NCI-H446 (cell line): ENCODE measurements at regions not wholly inside any gene's neighbourhood (a gene's known extent, or its start where the extent isn't known, plus 50 kb on each side); places are given as distances from the start of the nearest gene placed in this dataset.

Source experiments
- DNase-seq, 2 experiments: peaks; one replicate each; lab custom pipeline; 2025; lab: John Stamatoyannopoulos, UW

GRCh38 chr5:81914696-81915095, 57.1 kb upstream of the ATG10 start:
- DNase-seq = no peak

- no peak for DNase-seq
These were observed 58.9 kb upstream of the ATG10 start for GRCh38 chr5:81912933-81913332.

DNA sequence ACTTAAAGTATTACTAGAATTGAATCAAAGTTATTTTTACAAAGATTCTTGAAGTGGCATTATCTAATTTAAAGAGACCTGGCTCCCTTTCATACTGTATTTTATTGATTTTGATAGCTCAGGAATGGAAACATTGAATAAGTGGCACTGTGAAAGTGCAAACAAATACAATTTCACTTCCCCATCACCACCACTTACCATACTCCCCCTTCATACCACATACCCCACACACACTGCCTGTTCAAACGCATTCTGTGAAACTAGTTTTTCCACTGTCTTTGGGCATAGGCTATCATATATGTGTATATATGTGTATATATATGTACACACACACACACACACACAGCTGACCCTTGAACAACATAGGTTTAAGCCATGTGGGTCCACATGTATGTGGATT, 62.1 kb upstream of the ATG10 start:
- DNase-seq = no peak

DNA sequence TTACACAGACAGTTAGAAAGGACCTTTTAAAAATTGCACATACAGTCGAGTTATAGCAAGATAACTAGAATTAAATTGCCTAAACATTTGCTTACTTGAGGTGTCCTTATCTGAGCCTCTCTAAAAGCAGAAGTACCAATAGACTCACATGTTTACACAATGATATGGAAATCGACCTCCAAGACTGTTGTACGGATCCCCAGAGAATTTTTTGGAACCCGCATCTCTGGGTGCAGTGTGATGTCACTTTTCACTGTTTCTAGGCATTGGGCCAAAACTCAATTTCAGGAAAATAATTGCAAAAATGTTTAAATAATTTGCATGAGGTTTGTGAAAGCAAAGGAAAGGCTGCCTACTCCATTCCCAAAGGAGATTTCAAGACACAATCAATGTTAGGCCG, 63.1 kb upstream of the ATG10 start:
- DNase-seq = no peak

GRCh38 chr5:81908044-81908443, 63.8 kb upstream of the ATG10 start:
- DNase-seq = no peak

GRCh38 chr5:81907012-81907635, 64.7 kb upstream of the ATG10 start:
- DNase-seq = no peak

DNA sequence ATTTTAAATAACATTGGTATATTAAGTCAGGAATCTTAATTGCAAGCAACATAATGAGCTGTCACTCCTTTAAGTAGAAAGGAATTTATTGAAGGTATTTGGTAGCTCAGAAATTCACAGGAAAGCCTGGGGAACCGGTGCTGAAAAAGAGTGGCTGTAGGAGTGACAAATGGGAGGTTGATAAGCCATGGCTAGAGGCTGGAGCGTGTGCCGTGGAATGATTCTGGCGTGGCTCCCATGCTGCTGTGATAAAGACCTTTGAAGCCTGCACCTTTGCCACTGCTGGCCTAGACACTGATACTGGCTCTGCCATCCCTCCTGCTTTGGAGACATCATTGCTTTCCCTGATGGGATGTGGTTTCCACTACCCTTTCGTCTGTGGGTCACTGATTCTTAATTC, 65.7 kb upstream of the ATG10 start:
- no peak for DNase-seq

GRCh38 chr5:81904861-81905260, 67.0 kb upstream of the ATG10 start:
- no peak for DNase-seq

GRCh38 chr5:81904166-81904565, 67.7 kb upstream of the ATG10 start:
- DNase-seq = no peak

DNA sequence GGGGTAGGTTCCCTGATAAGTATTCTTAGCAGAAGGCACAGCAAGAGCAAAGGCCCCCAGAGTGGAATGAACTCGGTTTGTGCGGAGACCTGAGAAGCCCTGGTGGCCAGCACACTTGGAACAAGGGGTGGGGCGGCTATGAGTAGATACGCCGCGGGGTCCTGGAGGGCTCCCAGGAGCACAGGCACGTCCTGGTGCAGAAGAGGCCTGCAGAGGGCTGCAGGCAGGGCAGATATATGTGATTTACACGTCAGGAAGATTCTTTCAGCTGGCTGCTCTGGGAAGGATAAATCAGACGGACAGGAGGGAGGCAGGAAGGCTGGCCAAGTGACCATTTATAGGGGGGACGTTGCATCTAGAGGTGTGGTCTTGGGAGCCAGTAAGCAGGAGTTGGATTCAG, 70.2 kb upstream of the ATG10 start:
- DNase-seq = no peak

DNA sequence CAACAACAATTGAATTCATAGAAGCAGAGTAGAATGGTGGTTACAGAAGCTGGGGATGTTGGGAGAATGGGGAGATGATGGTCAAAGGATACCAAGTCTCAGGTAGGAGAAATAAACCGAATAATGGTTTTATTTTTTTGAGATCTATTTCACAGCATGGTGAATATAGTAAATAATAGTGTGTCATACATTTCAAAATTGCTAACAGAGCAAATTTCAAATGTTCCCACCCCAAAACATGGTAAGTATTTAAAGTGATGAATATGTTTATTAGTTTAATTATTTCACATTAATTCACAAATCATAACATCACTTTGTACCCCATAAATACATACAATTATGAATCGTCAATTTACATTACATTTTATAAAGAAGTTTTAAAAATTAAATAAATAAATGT, 72.7 kb upstream of the ATG10 start:
- no peak for DNase-seq

DNA sequence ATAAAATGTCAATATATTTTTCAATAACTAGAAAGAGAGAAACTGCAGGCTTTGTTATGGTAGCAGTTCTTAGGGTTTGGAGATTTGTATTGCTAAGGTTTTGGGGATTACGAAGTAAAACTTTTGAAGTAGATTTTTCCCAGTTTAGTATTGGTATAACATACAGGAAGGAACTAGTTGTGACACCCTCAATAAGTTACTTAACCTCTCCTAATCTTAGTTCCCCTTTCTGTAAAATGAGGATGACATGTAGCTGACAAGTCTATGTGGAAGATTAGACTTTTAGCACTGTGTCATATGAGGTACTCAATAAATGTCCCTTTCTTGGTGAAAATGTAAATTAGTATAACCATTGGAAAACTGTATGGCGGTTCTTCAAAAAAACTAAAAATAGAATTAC, 73.4 kb upstream of the ATG10 start:
- DNase-seq = no peak

GRCh38 chr5:81896764-81897163, 75.1 kb upstream of the ATG10 start:
- DNase-seq = no peak

DNA sequence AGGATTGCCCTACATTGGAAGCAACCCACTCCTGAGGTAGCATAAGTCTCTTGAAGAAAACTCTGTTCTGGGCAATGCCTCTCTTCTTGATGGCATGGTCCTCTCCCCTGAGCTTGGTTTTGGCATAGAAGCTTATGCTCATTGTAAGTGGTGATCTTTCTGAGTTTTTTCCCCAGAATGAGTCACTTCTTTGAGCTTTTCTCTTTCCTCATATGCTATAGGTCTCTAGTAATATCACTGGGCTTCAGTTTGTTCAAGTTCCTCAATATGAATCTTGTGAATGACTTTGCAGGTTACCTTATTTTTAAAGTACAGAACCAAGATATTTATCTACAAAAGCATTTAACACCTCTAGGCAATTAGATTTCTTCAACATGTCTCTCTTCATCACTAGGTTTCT, 76.5 kb upstream of the ATG10 start:
- DNase-seq = no peak

GRCh38 chr5:81893961-81894360, 77.9 kb upstream of the ATG10 start:
- no peak for DNase-seq

- DNase-seq = no peak
These were observed 87.0 kb upstream of the ATG10 start for GRCh38 chr5:81884871-81885270.

DNA sequence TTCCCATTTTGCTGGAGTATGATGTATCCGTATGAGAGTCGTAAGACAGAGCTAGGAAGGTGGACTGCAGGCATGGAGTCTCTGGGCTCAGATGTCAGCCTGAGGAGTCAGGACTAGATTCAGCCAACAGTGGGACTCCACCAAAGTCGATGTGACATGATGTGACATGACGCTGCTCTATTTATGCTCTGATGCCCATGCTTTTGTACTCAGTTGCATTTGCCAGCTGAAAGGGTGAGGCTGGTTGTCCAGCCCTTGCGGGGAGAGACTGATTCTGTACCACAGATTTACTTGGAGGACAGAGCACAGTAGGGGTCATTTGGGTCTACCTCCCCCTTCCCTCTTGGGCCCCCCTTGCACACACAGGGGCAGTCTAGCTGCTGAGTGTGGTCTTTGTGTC, 88.5 kb upstream of the ATG10 start:
- DNase-seq = no peak

DNA sequence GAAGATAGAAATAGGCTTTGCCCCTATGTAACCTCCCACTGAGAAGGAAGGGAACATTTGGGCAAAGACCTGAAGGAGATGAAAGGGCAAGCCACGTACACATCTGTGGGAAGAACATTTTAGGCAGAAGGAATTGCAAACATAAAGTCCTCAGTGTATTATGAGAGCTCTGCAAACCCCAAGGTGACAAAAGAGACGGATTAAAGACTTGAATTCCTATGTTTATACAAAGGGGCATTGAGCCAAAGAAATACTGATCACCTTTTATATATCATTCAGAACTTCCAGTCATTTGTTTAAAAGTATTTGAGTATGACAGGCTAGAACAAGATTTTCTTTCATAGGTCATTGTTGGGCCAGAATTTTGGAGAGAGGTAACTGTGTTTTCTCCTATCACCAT, 90.2 kb upstream of the ATG10 start:
- no peak for DNase-seq

DNA sequence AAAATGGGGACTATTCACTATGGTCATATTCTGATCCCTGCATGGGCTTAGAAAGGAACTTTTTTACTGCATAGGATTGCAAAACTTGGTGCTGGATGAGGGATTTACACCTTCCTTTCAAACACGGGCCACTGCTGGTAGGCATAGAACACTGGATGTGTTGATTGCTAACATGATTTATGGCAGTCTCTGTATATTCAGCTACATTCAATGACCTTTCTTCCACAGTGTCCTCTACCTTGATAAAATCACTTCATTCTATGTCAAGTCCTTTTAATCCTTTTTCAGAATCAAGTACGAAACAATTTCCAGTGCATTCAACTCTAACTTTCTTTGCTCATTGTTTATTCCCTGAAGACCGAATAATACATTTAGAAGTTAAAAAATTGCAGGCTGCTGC, 91.9 kb upstream of the ATG10 start:
- no peak for DNase-seq

DNA sequence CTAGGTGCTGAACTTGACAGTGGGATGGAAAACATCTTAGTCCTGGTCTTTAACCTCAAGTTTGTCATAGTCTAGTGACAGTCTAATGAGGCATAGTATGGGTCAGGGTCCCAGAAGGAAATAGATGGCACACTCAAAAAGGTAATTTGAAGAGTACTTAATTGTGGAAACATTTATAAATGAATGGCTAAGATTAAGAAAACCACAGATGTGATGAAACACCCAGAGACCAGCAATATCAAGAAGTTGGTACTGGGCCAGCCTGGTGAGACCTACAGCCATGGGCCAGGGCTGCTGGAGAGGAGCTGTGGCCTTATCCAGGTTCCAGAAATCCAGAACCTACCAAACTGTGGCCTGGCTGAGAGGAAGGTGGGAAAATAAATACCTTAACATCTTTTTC, 93.5 kb upstream of the ATG10 start:
- DNase-seq = no peak

GRCh38 chr5:81866994-81867393, 104.8 kb upstream of the ATG10 start:
- no peak for DNase-seq

DNA sequence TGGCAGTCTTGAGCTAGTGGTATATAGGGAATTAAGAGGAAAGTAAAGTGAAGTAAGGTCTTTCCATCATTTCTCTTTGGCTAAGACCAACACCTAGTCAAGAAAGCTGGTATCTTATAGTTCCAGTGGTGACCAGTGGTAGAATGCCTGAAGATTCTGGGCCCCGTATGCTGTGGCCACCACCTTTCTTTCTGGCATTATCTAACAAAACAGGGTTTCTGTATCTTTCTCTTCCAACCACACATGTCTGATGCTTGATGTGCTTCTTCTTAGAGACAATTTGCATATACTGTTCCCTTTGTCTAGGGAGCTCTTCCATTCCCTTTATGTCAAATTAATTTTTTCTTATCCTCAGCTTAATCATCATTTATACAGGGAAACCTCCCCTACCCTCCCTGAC, 109.9 kb upstream of the SSBP2 start:
- DNase-seq = no peak

DNA sequence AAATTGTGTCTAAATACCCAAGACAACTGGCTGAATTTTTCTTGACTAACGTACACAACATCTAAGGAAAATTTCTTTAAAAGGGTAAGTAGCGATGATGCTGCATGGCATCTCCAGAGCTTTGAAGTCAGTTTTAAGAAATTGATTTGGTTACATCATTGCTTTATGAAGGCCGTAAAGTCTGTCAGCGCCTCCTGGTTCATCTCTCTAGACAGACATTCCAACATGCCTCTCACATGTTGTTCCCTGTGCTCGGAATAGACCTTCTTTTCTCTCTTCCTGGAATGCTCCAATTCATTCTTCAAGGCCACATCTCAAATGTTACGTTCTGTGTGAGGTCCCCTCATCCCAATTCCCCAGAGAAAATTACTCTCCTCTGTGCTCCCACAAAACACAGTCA, 108.7 kb upstream of the SSBP2 start:
- no peak for DNase-seq

DNA sequence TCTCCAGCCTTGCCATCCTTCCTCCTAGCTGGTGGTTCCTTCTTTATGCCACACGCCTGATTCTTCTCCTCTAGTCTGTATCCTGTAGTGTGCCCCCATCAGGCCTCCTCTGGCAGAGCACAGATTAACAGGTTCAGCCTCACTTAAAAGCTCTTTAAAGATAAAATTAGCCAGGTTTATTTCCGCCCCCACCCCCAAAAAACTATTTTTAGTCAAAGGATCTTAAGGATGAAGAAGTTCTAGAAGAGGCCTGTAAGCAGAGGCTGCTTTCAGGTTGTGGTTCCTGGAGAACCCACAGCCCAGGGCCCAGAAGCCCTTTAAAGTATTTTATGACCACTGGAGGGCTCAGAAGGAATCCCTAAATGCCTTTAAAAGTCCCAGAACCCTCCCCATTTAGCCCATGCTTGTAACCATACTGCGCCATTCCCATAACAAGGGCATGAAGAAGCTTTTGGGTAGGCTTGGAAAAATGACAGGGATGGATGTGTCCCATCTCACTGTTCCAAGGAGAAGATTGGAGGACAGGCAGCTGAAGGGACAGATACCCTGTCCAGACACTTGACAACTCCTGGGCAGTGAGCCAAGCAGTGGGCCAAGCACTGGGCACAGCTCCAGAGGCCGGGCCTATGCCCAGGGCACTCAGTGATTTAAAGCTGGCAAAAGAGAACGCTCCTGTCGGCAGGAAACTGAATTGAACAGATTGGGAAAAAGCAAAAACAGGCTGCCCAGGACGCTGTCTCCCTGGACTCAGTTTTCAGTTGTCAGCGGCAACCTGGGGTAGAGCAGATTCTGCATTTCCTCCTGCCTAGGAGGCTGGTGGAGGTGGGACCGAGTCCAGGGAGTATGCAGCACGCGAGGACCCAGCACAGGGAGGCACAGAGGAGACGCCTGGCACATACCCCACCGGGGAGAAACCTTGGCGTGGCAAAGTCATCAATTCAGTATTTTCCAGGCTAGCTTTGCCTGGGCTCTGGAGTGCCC, 106.3 kb upstream of the SSBP2 start:
- DNase-seq = peak; percentile 92 to 99
